H1 (cell line): ENCODE measurements at regions not wholly inside any gene's neighbourhood (a gene's known extent, or its start where the extent isn't known, plus 50 kb on each side); places are given as distances from the start of the nearest gene placed in this dataset.
"Not testable (repeated sequence)": the region's sequence is repeated elsewhere in the genome, so short reads cannot be mapped to it uniquely, and the experiment has no call there.

Experiments
- CTCF ChIA-PET: fragments of 300-600 bp; sonication (Branson Sonifier 250); formaldehyde crosslinking; loops from one replicate; lab custom pipeline; 2021; ENCODE audit not compliant: partially characterized antibody; lab: Charles Lee
- POLR2A ChIA-PET: fragments of 300-600 bp; sonication (Branson Sonifier 250); formaldehyde crosslinking; loops from one replicate; lab custom pipeline; 2021; ENCODE audit warnings: inconsistent platforms; ENCODE audit not compliant: partially characterized antibody; lab: Charles Lee
- DNase-seq, 2 experiments: peaks; one replicate each; pipeline versions ENCODE4 v3.0.0 to v3.0.0-alpha.2; 2010 to 2022; ENCODE audit warnings: low spot score in 2 of 2, low read depth in 1 of 2, mixed read lengths in 1 of 2
- FAIRE-seq: peaks from 2 replicates; lab custom pipeline; 2011; peaks lifted over from hg19 to GRCh38; lab: Jason Lieb, UNC
- H2AFZ ChIP-seq: 2 replicates; pipeline ENCODE4 v1.8.1; 2012; ENCODE audit warnings: low read length, inconsistent platforms
- H2AK5ac ChIP-seq: 2 replicates; pipeline ENCODE4 v1.6.1; 2013; ENCODE audit warnings: low read depth, low read length
- H2BK120ac ChIP-seq: replicated peaks from 2 replicates; pipeline ENCODE3; 2013; ENCODE audit warnings: low read depth, low read length, inconsistent platforms
- H2BK12ac ChIP-seq: 2 replicates; pipeline ENCODE4 v1.6.1; 2013; ENCODE audit warnings: low read depth, low read length
- H2BK15ac ChIP-seq: 2 replicates; pipeline ENCODE4 v1.6.1; 2013; ENCODE audit warnings: low read length
- H2BK20ac ChIP-seq: 2 replicates; pipeline ENCODE4 v1.6.1; 2013; ENCODE audit warnings: low read length
- H2BK5ac ChIP-seq: 2 replicates; pipeline ENCODE4 v1.6.1; 2013; ENCODE audit warnings: low read depth, low read length
- H3K14ac ChIP-seq: 2 replicates; pipeline ENCODE4 v1.6.1; 2013; ENCODE audit warnings: inconsistent platforms; ENCODE audit not compliant: insufficient read length
- H3K18ac ChIP-seq: 2 replicates; pipeline ENCODE4 v1.6.1; 2013; ENCODE audit warnings: low read length; ENCODE audit errors: extremely low read depth
- H3K23ac ChIP-seq: 2 replicates; pipeline ENCODE4 v1.6.1; 2013; ENCODE audit warnings: inconsistent platforms; ENCODE audit not compliant: insufficient read length
- H3K23me2 ChIP-seq: 2 replicates; pipeline ENCODE4 v1.6.1; 2013; ENCODE audit warnings: low read depth, low read length
- H3K27ac ChIP-seq: 2 replicates; pipeline ENCODE4 v1.6.1; 2011; ENCODE audit warnings: low read depth, low read length, inconsistent platforms
- H3K27me3 ChIP-seq, 4 experiments: replicated peaks in 1 of 4; 1 replicate in 1 of 4; 2 replicates in 3 of 4; pipeline versions ENCODE4 v1.6.1 to v1.8.1; 2011 to 2013; ENCODE audit warnings: low read length in 3 of 4, mild to moderate bottlenecking in 3 of 4, inconsistent platforms in 2 of 4, mixed read lengths in 2 of 4, moderate library complexity in 1 of 4; ENCODE audit not compliant: control insufficient read depth in 3 of 4, insufficient read depth in 3 of 4; ENCODE audit errors: extremely low read depth in 1 of 4
- H3K36me3 ChIP-seq, 4 experiments: 2 replicates each; pipeline versions ENCODE4 v1.6.1 to v1.8.1; 2011 to 2013; ENCODE audit warnings: mild to moderate bottlenecking in 4 of 4, low read length in 3 of 4, moderate library complexity in 2 of 4, control low read depth in 1 of 4, inconsistent platforms in 1 of 4; ENCODE audit not compliant: insufficient read depth in 4 of 4, control insufficient read depth in 2 of 4
- H3K4ac ChIP-seq: replicated peaks from 2 replicates; pipeline ENCODE3; 2013; ENCODE audit warnings: low read length, low read depth, mixed read lengths, inconsistent platforms; ENCODE audit not compliant: insufficient read length
- H3K4me1 ChIP-seq, 4 experiments: replicated peaks in 1 of 4; 1 replicate in 1 of 4; 2 replicates in 3 of 4; pipeline versions ENCODE4 v1.6.1 to v1.8.1; 2011 to 2013; ENCODE audit warnings: low read length in 3 of 4, inconsistent platforms in 2 of 4, mixed read lengths in 1 of 4; ENCODE audit not compliant: insufficient read depth in 4 of 4, control insufficient read depth in 3 of 4
- H3K4me2 ChIP-seq, 2 experiments: 2 replicates each; pipeline versions ENCODE4 v1.6.1 to v1.8.1; 2011 to 2013; ENCODE audit warnings: low read depth in 2 of 2, low read length in 2 of 2, control low read depth in 1 of 2, inconsistent platforms in 1 of 2, mild to moderate bottlenecking in 1 of 2; ENCODE audit not compliant: insufficient read depth in 1 of 2
- H3K4me3 ChIP-seq, 4 experiments: fragments of 200-600, 300-600 bp in 1 of 4; sonication (generic), shearing (Covaris generic), sonication (Bioruptor Twin) in 1 of 4; 2 replicates each; pipeline versions ENCODE4 v1.5.1 to v1.8.1; 2011 to 2016; ENCODE audit warnings: low read length in 4 of 4, low read depth in 3 of 4, control low read depth in 2 of 4, inconsistent platforms in 2 of 4, mild to moderate bottlenecking in 2 of 4, mixed read lengths in 1 of 4, moderate library complexity in 1 of 4; ENCODE audit not compliant: insufficient read depth in 2 of 4; ENCODE audit errors: extremely low read depth in 1 of 4
- H3K56ac ChIP-seq: replicated peaks from 2 replicates; pipeline ENCODE3; 2013; ENCODE audit warnings: low read depth, mild to moderate bottlenecking, mixed read lengths, low read length, inconsistent platforms; ENCODE audit not compliant: insufficient read length
- H3K79me1 ChIP-seq: 2 replicates; pipeline ENCODE4 v1.6.1; 2013; ENCODE audit warnings: low read depth, low read length, control low read depth
- H3K79me2 ChIP-seq, 2 experiments: 2 replicates each; pipeline versions ENCODE4 v1.6.1 to v1.8.1; 2012 to 2013; ENCODE audit warnings: low read length in 2 of 2, mild to moderate bottlenecking in 2 of 2, inconsistent platforms in 1 of 2; ENCODE audit not compliant: insufficient read depth in 2 of 2, control insufficient read depth in 1 of 2
- H3K9ac ChIP-seq, 4 experiments: replicated peaks in 1 of 4; 1 replicate in 1 of 4; 2 replicates in 3 of 4; pipeline versions ENCODE4 v1.6.1 to v1.8.1; 2011 to 2013; ENCODE audit warnings: low read depth in 3 of 4, low read length in 3 of 4, control low read depth in 2 of 4, mild to moderate bottlenecking in 2 of 4, moderate library complexity in 2 of 4, inconsistent platforms in 1 of 4; ENCODE audit errors: extremely low read depth in 1 of 4
- H3K9me3 ChIP-seq, 2 experiments: 2 replicates each; pipeline versions ENCODE4 v1.6.1 to v1.8.1; 2012 to 2013; ENCODE audit warnings: mild to moderate bottlenecking in 2 of 2, moderate library complexity in 2 of 2, control low read depth in 1 of 2, inconsistent platforms in 1 of 2, low read depth in 1 of 2, low read length in 1 of 2, mixed read lengths in 1 of 2; ENCODE audit not compliant: insufficient read depth in 2 of 2
- H4K20me1 ChIP-seq, 2 experiments: replicated peaks in 1 of 2; 2 replicates each; pipeline versions ENCODE3 to v1.8.1; 2011 to 2013; ENCODE audit warnings: inconsistent platforms in 2 of 2, low read length in 2 of 2, mild to moderate bottlenecking in 1 of 2; ENCODE audit not compliant: insufficient read depth in 2 of 2, control insufficient read depth in 1 of 2
- H4K5ac ChIP-seq: 2 replicates; pipeline ENCODE4 v1.6.1; 2013; ENCODE audit warnings: low read length, low read depth, mixed read lengths, inconsistent platforms; ENCODE audit not compliant: insufficient read length
- H4K8ac ChIP-seq: 2 replicates; pipeline ENCODE4 v1.8.0; 2013; ENCODE audit warnings: mild to moderate bottlenecking, moderate library complexity, low read length, inconsistent platforms; ENCODE audit not compliant: insufficient read depth; ENCODE audit errors: extremely low read depth
- H4K91ac ChIP-seq: replicated peaks from 2 replicates; pipeline ENCODE3; 2013; ENCODE audit warnings: low read length, mixed read lengths, inconsistent platforms; ENCODE audit not compliant: insufficient read length
- WGBS, 2 experiments: shearing (Covaris generic) in 1 of 2; methylation state at CpG; one replicate each; pipeline versions ENCODE4 v1.1.6 to v1.1.7; 2013 to 2015; ENCODE audit warnings: low lambda C conversion rate in 2 of 2, mixed read lengths in 2 of 2, inconsistent platforms in 1 of 2, low coverage in 1 of 2, missing lambda C conversion rate in 1 of 2; ENCODE audit not compliant: insufficient replicate concordance in 2 of 2, insufficient coverage in 1 of 2, insufficient read length in 1 of 2; ENCODE audit errors: extremely low coverage in 1 of 2, missing lambda C conversion rate in 1 of 2; 5-methylcytosine and 5-hydroxymethylcytosine counted together

GRCh38 chr1:73667959-73668358 is 530.0 kb downstream of the LRRIQ3 start:
- H4K20me1 ChIP-seq, H3K4ac ChIP-seq, H2BK12ac ChIP-seq, H3K4me1 ChIP-seq, H4K91ac ChIP-seq, FAIRE-seq, H3K9me3 ChIP-seq, H3K18ac ChIP-seq, H3K36me3 ChIP-seq, H3K14ac ChIP-seq, H2AFZ ChIP-seq, H3K27me3 ChIP-seq, H3K9ac ChIP-seq, DNase-seq, H2BK5ac ChIP-seq, H4K8ac ChIP-seq, H2BK120ac ChIP-seq, H3K23ac ChIP-seq, H4K5ac ChIP-seq, H2AK5ac ChIP-seq, CTCF ChIA-PET, H3K79me1 ChIP-seq, H3K23me2 ChIP-seq, H3K56ac ChIP-seq, H3K79me2 ChIP-seq, H2BK15ac ChIP-seq, H2BK20ac ChIP-seq, H3K4me3 ChIP-seq, H3K4me2 ChIP-seq, H3K27ac ChIP-seq, POLR2A ChIA-PET: not testable (repeated sequence)
- 91% methylated on average over 3 of the region's 4 CpGs; no CpG with 5 or more reads in 1 of the 2 experiments for WGBS, 2 experiments
